ENCODE measurements at regions not wholly inside any gene's neighbourhood (a gene's known extent, or its start where the extent isn't known, plus 50 kb on each side); places are given as distances from the start of the nearest gene placed in this dataset.
A peak's percentile ranks its signal among the peaks of the same experiment; 100 is the strongest.

DNA sequence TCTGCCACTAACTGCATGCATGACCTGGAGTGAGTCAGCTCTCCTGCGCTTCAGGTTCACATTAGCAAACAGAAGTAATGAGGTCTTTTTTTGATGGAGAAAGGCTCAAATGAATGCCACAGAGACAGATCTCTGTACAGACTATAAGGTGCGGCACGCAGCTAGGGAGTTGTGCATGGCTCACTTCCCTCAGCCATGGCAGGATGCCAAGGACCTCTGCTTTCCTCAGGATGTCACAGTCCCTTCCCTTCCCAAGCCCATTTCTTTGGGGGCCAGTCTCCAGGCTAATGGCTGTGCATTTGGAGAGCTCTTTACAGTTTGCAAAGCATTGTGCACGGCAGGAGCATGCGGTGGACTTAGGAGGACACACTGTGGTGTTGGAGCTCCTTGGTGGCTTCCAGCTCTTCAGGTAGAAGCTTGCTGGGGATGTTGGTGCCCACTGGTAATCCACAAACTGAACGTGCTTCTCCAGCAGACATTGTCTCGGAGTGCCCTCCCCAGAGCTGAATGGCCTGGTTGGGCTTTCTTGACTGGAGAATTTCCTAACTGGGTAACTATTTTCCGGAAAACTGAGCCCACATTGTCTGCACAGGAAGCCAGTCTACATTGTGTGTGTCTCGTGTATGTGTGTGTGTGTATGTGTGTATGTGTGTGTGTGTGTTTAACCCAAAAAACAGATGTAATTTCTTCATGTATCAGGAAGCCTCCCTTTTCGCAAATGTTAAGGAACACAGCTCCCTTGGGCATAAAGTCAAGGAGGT lies 172.5 kb upstream of the TLE3 start:
- DNase-seq: no peak

DNA sequence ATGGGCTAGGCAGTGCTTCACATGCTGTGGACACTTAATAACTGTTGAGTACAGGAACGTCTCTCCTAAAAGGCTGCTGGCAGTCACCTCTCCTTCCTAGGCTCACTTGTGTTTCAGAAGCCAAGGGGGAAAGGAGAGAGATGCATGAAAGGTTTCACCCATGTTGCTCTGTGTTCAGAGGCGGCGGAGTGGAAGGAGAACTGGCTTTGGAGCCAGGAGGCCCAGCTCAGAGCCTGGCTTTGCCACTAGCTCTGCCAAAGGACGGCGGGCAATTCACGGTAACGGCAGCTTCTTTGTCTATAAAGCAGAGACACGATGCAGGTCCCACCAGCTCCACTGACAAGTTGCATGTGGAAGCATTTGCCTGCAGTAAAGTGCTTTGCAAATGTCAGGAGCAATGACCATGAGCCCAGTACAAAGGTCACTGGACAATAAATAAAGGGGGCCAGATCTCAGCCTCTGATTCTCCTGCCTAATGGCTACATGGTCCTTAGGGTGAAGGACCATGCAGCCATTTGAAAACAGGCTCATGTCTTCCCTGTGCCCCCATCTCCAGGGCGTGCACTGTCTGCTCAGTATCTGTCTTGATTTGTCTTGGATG lies 171.7 kb upstream of the TLE3 start:
- DNase-seq: no peak

DNA sequence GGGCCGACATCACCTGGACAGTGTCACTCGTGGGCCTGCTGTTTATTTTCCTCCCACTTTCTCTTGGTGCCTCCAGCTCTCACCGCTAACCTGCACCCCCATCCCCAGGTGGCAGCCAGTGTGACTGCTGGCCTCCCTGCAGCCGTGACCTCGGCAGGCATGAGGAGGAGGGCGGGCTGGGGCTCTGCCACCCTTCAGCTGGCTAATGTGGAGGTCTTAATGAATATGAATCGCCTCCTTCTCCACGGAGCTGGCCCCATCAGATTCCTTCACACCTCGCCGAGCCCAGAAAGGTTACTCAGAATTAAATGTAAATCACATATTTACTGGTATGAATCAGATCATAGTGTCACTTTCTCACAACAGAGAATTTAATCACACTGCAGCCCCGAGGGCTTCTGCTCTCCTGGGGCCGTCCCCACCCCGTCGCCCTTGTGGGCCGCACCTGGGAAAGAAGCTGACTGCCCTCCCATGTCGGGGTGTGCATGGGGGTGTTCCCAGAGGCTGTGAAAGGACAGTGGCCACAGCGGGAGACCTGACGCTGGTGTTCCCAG lies 171.1 kb upstream of the TLE3 start:
- DNase-seq: no peak

DNA sequence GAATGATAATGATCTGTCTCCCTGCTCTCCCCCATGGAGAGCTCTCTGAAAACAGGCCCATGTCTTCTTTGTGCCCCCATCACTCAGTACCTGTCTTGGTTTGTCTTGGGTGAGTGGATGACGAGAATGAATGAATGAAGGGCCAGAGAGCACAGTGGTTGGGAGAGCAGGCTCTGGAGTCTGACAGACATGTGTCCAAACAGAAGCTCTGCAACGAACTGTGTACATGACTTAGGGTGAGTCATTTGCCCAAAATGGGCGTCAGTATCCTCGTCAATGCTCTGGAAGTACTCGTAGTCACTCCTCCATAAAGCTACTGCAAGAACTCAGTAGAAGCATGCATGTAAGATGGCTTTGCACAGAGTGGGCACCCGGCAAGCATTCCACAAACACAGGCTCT lies 170.2 kb upstream of the TLE3 start:
- DNase-seq: no peak

DNA sequence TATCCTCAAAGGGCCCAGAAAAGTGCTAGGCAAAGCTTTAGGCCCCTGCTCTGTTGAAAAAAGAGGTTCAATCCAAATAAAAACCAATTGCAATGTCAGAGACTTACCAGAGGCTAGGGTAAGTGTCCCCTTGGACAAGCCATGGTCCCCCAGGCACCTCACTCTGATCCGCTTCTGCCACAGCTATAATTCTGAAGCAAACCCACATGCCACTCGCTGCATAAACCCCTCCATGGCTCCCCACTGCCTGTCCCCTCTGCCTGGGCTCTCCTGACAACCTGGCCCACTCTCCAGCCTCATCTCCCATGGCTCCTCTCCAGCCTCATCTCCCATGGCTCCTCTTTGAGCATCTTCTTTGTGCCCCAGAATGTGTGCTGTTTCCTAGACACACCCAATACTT lies 169.6 kb upstream of the TLE3 start:
- no peak for DNase-seq

DNA sequence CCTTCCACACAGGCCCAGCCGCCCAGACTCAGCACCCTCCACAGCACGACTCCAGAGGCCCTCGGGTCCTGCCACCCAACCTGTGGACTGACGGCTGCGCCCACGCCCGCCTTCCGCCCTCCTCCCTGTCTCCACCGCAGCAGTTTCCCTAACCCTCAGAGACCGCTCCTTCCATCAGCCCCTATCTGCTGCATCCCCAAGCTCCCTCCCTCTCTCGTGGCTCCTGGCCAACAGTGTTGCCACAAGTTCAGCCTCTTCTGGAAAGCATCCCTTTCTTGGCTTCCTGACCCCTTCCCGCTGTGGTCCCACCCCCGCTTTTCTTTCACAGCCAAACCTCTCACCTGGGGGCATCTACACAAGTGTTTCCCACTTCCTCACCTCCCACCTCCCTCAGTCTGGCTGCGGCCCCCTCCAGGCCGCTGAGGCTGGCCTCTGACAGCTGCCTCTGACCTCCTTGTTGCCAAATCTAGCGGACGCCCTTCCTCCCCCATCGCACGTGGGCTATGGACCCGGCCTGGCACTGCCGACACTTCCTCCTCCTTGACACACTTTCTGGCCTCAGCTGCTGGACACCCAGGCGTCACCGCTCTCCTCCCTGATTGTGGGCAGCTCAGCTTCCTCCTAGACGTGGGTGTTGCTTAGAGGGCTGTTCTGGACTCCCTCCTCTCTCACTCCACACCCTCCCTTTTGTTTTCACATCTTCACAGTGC lies 168.8 kb upstream of the TLE3 start:
- DNase-seq: no peak

DNA sequence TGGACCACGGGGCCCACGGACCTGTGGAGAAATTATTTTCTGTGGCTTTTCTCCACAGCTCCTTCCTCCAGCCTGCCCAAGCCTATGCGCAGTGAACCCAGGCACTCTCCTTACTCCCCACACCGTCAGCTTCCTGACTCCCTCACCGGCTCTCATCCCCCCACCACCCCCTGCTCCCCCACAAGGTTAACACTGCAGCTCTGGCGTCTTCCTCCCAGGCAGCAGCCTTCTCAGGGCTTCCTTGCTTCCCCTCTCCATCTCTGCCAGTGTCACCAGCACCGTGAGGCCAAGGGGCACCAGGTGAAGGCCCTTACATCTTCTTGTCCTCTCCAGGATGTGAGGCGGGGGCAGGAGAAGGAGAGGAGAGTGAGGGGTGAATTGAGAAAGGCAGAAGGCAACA lies 168.3 kb upstream of the TLE3 start:
- DNase-seq: no peak

DNA sequence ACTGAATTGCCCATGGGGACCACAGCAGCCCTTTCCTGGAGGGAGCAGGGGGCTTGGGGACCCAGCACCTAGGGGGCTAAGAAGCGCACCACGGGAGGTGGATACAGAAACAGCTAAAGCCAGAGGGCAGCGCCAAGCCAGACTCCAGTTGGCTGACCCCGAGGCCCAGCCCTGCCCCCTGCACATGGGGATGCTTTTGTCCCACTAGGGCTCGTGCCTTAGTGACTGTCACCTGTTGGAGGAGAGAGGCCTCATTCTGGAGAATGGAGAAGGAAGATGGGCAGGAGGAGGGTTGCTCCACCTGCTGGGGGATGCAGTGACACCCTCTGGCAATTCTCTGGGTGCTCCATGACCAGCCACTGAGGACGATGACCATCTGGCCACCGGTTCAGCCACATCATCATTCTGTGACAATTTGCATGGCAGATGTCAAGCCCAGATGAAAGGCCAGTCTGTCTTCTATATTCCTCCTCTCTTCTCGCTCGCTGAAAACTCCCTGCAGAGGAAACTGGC lies 167.8 kb upstream of the TLE3 start:
- DNase-seq: no peak

DNA sequence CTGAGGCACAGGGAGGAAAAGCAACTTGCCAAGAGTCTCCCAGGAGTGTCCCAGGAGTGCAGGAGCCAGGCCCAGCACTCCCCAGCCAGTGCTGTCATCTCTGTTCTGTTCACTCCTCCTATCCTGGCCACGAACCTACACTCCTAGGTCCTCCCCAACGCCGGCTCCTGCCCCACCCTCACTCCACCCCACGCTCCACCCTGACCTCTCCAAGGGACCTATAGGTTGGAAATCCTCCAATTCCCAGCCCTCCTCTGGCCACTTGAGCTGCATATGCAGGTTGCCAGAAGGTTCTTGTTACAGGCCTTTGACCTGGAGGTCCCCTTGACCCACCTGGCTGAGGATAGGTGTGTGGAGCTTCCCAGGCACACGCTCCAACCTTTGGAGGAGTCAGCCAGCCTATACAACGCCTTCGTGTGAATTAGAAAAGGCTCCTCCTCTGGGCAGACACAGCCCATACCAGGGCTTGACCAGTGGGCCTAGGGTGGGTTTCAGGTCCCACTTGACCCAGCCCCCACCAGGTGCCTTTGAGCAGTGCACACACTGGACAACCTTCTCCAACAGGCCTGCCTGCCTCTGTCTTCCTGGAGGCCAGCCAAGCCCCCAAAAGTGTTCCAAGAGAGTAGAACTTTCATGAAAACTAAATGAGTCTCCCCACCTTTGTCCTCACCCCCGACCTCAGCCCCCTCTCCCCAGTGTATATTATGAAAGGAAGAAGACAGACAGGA lies 167.2 kb upstream of the TLE3 start:
- no peak for DNase-seq

DNA sequence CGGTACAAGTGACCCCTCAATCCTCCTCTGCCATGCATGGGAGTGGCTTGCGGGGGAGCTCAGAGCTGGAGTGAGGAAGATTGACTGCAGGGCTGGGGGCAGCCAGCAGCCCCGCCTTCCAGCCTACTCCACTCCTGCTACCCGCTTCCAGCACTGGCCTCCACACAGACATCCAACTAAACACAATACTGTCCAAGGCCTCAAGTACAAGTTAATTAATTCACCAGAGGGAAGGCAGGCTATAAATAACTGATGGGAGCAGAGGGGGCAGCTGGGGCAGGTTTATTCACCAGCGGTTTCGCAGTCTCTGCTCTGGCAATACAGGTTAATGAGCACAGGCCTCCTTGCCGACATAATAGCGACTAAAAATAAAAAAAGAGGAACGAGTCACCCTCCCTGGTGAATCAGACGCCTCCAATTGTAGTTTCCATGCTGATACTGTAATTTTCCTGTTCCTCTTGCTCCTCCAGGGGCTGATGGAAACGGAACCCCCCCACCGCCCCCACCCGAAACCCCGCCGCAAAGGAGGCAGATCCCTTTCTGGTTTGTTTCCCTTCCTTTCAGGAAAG lies 166.4 kb upstream of the TLE3 start:
- DNase-seq: no peak

DNA sequence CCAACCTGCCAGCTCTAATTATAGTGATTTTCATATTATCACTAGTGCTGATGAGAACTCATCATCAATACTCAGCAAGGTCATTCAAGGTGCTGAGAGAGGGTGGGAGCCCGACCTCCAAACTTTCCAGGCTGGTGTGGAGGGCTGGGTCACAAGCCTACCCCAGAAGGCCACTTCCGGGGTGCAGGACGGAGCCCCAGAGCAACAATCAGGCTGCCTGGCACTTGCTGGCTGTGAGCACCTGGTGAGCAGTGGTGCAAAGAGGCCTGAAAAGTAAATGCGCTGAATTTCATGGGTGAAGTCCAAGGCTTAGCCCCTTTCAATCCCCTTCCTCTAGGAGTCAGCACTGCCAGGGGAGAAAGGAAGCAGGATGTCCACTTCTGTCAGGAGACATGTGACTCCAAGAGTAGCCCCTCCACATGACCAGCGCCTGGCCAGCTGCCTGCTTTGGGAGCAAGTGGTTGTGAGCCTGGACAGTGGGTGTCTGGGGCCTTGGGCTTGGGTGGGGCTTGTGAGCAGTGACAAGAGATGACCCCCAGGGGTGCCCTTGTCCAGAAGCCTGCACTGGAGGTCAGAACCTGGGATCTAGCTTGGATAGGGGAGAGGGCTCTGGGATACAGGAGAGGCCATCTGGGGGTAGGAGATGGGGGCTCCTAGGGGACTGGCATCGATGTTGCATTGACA lies 165.0 kb upstream of the TLE3 start:
- DNase-seq: no peak

DNA sequence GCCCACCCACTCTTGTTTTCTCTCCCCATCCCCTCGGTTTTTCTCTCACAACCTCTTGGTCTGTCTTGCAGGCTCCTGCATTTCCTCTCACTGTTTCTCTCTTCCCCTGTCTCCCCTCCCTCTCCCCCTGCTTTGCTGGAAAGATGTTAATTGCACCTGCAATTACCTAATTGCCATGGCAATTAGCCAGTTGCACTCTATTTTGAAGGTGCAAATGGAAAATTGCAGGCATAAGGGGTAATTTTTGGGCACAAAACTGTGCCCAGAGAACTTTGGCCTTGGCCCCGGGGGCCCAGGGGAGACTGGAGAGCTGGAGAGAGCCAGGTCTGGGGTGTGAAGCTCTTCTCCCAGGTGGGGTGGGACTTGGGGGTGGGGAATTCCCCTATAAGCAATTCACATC lies 164.5 kb upstream of the TLE3 start:
- DNase-seq: no peak

DNA sequence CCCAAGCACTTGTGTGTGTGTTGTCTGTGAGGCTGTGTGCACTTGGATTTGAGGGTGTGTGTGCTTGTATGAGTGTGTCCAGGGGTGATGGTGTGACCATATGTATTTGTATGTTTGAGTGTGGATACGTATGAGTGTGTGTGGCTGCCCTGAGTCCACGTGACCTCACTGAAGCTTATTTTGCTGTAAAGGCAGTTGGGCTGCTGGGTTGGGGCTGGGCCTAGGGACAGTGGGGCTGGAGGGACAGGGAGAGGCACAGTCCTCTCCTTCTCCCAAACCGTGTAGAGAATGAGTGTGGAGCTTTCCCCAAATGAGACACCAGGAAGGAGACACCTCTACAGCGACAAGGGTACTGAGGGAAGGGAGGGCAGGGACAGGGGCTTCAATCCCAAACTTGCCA lies 163.4 kb upstream of the TLE3 start:
- DNase-seq: no peak

DNA sequence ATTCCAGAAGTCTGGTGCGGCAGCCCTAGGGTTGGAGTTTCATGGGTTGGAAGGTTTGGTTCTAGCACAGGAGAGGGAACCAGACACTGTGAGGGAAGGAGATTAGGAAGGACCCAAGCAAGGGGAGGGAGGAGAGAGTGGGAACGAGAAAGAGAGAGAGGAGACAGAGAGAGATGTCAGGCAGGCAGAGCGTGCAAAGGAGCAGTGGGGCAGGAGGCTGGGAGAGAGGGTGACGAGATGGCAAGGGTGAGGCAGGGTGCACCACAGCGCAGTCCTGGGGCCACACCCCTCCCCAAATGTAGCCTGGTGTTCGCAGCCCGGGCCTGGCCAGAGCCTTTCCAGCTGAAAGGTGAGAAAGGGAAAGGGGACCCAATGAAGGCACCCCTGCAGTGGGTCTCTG lies 162.9 kb upstream of the TLE3 start:
- no peak for DNase-seq

DNA sequence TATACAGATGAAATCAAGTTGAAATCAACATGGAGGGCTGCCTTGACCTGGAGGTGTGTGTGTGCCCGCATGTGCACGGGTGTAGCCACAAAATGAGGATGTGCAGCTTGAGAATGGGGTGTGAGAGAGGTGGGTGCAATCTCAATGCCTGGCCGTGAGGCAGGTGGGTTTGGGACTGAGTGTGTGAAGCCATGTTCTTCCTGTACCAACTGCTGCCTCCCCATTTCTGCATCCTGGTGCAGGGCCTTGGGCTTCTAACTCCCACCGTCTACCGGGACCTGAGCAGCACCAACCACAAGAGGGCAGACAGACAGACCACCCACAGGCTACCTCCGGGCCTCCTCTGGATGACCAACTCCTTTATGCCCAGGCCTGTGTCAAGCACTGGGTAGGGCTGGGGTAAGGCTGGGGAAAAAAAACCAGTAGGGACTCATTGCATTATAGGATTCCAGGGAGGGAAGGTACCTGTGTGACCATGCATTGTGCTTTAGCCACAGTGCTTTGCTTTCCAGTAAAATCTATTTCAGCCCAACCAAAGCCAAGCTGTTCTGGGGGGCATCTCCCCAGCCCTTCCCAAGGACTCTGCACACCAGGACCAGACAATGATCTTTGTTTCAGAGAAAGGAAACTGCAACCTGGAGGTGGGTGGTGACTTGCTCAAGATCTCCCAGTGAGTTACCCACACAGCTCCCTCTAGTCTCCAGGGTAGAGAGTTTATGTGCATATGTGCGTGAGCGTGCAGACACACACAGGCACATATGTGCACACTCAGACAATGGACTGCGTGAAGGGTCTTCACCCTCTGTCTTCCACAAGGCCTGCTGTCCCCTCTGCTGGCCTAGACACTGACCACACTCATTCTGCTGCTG lies 162.2 kb upstream of the TLE3 start:
- DNase-seq: no peak

DNA sequence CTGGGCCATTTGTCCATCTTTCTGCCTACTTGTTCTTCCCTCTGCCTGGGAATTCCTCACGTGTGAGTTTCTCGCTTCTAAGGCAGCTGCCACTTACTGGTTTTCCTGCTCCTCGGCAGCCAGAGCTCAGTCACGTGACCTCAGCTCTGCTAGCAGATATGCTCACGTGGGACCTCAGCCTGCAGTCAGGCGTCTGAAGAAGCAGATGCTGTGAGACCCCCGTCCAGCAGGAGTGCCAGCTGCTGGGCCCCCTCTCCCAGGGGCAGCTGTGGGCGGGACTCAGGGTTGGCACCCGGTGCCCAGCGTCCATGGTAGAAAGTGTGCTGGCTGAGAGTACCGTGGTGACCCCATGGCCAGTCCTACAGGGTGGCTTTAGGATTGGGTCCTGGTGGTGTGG lies 161.3 kb upstream of the TLE3 start:
- peak; percentile 55 for DNase-seq

DNA sequence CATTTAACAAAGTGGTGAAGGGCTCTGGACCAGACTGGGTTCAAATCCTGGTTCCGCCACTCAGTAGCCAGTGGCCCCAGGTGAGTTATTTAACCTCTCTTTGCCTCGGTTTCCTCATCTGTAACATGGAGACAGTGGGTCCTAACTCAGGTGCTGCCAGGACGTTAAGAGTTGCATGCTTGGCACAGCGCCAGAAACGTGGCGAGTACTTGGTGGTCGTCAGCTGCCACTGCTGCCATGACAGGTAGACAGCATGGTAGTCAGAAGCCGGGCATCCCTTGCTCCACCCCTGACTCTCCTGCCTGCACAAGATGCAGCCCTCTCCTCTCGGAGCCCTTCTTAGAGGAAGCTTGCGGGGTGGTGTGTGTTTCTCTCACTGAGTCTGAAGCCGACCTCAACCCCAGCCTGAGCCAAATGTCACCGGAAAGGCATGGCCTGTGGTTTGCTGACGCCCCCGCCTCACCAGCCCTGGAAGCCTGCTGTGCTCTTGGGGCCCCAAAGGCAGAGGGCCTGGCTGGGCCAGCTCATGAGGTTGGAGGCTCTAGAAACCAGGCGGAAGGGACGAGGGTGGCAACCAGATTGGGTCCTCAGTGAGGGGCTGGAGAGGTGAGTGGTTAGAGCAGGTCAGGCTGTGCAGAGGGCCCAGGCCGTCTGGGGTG lies 160.8 kb upstream of the TLE3 start:
- DNase-seq: peak; percentile 75

DNA sequence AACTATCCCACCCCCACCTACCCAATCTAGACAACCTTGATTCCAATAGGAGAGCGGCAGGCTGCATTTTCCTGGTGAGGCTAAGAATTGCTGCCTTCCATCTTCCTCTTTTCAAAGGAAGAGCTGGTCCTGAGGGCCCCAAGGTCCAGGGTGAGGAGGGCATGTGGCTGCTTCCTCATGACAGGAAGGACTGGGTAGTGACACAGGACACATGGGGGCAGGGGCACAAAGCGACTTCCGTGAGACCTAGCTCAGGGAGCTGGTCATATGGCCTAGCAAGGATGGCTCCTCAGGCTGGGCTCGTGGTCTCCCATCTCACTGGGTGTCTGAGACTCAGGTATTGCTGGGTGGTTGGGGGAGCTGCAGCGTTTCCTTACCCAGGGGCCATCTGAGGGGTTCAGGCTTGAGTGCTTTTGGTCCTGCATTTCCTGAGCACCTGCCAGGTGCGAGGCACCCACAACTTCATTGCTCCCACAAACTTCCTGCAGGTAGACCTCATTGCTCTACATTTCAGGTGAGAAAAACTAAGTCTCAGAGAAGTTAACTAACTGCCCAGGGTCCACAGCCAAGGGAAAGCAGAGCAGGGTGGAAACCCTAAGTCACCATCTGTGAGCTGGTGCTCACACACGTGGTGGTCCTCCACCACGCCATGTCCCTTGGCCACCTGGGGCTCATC lies 160.0 kb upstream of the TLE3 start:
- DNase-seq: no peak

DNA sequence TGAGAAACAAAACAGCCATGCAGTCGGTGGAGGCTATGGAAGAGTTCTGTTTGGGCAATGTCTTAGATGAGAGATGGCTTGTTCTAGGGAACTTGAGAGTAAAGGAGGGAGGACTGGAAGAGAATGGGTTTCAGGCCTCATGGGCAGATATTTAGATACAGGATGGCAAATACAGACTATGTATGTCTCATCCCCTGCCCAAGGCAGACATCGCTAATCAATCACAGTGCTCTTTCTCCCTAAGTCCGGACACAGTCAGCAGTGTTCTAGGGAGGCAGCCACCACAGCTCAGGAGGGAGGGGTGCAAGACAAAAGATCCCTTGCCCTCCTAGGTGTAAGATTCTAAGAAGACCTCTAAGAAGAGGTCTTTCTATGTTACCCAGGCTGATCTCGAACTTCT lies 159.3 kb upstream of the TLE3 start:
- DNase-seq: no peak

DNA sequence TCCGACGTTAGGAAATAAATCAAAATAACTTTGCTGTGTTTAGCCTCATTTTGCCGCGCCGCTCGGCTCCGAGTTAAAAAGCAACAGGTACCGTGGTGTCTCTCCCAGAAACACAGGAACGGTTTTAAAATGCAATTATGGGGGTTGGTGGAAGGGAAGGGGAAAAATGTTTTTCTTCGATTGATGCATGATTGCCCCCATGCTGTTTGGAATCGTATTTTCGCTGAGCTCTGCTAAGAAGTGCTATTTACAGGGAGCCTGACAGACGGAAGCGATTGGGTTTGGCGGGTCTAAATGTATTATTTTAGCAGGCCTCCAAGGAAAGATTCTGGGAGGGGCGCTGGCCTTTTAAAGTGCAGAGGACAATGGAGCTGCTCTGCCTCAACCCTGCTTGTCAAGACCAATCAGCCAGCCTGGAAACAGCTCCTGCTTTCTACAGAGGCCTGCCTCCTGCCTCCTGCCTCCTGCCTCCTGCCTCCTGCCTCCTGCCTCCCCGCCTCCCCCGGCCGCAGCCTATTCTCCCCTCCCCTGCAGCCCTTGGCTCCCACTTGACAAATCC lies 156.7 kb upstream of the TLE3 start:
- DNase-seq: no peak

All from activated CD8-positive, alpha-beta memory T cell treated with anti-CD3 and anti-CD28 coated beads, Interleukin-2, amount 50 U/mL, for 4 hours (primary cell).